ENCODE measurements at regions not wholly inside any gene's neighbourhood (a gene's known extent, or its start where the extent isn't known, plus 50 kb on each side); places are given as distances from the start of the nearest gene placed in this dataset.

DNA sequence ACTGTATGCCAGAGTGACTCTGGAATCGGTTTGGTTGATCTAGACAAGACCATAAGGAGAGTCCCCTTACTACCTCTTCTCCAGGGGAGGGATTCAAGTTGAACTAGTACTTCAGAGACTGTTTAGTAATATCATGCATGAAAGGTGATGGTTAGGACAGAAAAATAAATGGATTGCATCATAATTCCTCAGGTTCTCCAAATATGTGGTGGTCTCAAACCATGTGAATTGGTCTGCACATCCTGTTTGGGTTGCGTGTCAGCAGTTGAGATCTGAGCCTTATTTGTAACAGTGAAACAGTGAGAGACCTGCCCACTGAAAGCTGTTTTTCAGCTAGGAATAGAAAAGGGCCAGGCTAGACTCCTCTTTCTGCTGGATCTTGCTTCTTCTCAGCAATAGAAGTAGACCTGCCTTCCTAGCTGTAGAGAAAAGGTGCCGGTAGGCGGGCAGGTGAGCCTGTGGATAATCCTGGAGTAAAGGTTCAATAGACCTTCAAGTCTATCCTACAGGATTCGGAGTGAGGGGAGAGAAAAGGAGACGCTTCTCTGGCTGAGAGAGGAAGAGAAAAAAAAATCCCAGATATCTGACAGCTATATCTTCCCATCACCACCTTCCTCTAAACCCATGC lies 258.5 kb upstream of the E2F7 start:
- TF ChIP-seq POLR2AphosphoS5 (IDR thresholded peaks at IDR 0.05) (no peak), POLR2A (IDR thresholded peaks at IDR 0.05) (no peak)
- no peaks in the 10 kb centered on the region for H3K27me3 ChIP-seq (replicated peaks; ENCODE audit: insufficient read depth)
- intact Hi-C loops (cut with DNase I), result loop anchor here (2.0 to 10.0 kb wide), 3 partner anchors 171 to 361 kb away; partner anchors contain the start of gene E2F7
- H3K36me3 ChIP-seq, result no peaks in the 10 kb centered on the region
- H3K4me1 ChIP-seq (replicated peaks), result no peaks in the 10 kb centered on the region
- no peaks in the 10 kb centered on the region for H3K9me3 ChIP-seq
- DNase-seq (ENCODE audit: low spot score), result no peak
- H3K4me3 ChIP-seq, result no peak overlapping the region
- WGBS, result 71% methylated on average over 6 of the region's 6 CpGs
- no peak overlapping the region for H3K27ac ChIP-seq

DNA sequence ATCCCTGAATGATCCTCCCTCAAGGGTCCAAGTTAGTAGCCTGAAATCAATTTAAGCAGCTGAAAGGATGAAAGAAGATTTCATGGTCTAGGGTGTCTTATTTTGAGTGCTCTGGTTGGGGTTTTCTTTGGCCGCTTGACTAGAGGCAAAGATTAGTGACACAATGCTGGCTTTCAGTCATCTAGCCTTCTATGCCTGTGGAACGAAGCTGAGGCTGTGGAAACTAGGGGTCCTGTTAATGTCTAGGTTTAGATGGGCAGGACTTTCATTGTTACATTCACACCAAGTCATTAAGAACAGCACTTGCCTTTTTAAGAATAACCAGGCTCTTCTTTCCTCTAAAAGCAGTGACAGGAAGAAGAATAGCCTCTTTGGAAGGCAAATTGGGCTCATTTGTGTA lies 253.8 kb upstream of the E2F7 start:
- no peak overlapping the region for H3K27ac ChIP-seq
- H3K9me3 ChIP-seq, result no peaks in the 10 kb centered on the region
- TF ChIP-seq POLR2AphosphoS5 (IDR thresholded peaks at IDR 0.05), result no peak
- H3K4me3 ChIP-seq, result no peak overlapping the region
- no peaks in the 10 kb centered on the region for H3K27me3 ChIP-seq (replicated peaks; ENCODE audit: insufficient read depth)
- H3K4me1 ChIP-seq (replicated peaks), result no peaks in the 10 kb centered on the region
- intact Hi-C loops (cut with DNase I), result no loop called here
- 80% methylated on average over 2 of the region's 2 CpGs for WGBS
- no peak for DNase-seq (ENCODE audit: low spot score)
- H3K36me3 ChIP-seq, result no peaks in the 10 kb centered on the region

DNA sequence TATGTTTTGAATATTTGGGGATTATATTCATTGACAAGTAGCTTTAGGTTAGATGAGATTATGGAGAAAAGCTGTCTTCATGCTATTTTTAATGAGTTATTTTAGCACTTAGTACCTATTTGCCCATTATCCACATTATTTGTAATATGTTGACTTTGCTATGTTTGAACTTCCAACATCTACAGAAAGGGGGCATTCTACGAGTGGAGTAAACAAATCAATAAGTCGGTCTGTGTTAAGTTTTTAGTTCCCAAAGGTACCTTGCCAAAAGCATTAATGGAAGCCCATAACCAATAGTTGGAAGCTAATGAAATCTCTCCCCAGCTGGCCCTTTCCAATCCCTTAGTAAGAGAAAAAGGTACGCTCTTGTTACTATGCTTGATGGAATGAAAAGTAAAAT lies 250.0 kb upstream of the E2F7 start:
- no peaks in the 10 kb centered on the region for H3K36me3 ChIP-seq
- 64% methylated on average over 3 of the region's 3 CpGs for WGBS
- no peak overlapping the region for H3K27ac ChIP-seq
- no peaks in the 10 kb centered on the region for H3K4me1 ChIP-seq (replicated peaks)
- H3K9me3 ChIP-seq, result no peaks in the 10 kb centered on the region
- H3K4me3 ChIP-seq, result no peak overlapping the region
- intact Hi-C loops (cut with DNase I), result no loop called here
- TF ChIP-seq, protein P1, sequence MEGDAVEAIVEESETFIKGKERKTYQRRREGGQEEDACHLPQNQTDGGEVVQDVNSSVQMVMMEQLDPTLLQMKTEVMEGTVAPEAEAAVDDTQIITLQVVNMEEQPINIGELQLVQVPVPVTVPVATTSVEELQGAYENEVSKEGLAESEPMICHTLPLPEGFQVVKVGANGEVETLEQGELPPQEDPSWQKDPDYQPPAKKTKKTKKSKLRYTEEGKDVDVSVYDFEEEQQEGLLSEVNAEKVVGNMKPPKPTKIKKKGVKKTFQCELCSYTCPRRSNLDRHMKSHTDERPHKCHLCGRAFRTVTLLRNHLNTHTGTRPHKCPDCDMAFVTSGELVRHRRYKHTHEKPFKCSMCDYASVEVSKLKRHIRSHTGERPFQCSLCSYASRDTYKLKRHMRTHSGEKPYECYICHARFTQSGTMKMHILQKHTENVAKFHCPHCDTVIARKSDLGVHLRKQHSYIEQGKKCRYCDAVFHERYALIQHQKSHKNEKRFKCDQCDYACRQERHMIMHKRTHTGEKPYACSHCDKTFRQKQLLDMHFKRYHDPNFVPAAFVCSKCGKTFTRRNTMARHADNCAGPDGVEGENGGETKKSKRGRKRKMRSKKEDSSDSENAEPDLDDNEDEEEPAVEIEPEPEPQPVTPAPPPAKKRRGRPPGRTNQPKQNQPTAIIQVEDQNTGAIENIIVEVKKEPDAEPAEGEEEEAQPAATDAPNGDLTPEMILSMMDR (IDR thresholded peaks at IDR 0.05), result no peak
- no peak for TF ChIP-seq POLR2A (IDR thresholded peaks at IDR 0.05)
- H3K27me3 ChIP-seq (replicated peaks; ENCODE audit: insufficient read depth), result no peaks in the 10 kb centered on the region
- no peak for DNase-seq (ENCODE audit: low spot score)

DNA sequence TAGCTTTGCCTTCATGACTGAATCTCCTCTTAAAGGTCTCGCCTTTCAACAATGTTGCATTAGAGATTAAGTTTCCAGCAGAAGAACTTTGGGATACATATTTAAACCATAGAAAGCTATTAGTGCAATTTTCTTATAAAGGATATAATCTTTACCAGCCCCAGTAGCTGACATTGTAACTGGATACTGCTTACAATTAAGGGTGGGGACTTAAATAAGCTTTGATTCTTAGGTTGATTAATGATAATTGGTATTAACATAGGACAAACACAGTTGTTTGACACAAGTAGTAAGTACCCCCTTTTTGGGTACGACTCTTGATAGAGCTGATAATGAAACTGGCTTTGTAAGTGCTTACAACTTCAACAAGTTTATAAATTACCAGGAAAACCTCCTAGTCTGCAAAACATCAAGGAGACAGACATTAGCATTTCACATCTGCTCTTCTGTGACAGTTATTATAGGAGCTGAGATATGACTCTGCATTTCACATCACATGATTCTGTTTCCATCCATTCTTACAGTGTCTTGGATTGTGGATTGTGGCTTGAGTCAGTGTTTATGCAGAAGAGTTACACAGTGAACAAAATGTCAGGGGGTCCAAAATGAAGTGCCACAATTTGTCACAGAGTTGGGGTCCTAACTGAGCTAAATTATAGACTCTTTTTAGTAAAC lies 249.1 kb upstream of the E2F7 start:
- intact Hi-C loops (cut with DNase I), result no loop called here
- Histone ChIP-seq H3K27me3 (replicated peaks; ENCODE audit: insufficient read depth) (no peaks in the 10 kb centered on the region), H3K4me1 (replicated peaks) (no peaks in the 10 kb centered on the region), H3K9me3 (no peaks in the 10 kb centered on the region), H3K4me3 (no peak overlapping the region), H3K36me3 (no peaks in the 10 kb centered on the region), H3K27ac (no peak overlapping the region)
- WGBS, result 46% methylated on average over 2 of the region's 2 CpGs
- DNase-seq (ENCODE audit: low spot score), result no peak
- TF ChIP-seq POLR2AphosphoS5 (IDR thresholded peaks at IDR 0.05), result no peak
- TF ChIP-seq, protein P1 (IDR thresholded peaks at IDR 0.05), result no peak
- TF ChIP-seq POLR2A (IDR thresholded peaks at IDR 0.05), result no peak

DNA sequence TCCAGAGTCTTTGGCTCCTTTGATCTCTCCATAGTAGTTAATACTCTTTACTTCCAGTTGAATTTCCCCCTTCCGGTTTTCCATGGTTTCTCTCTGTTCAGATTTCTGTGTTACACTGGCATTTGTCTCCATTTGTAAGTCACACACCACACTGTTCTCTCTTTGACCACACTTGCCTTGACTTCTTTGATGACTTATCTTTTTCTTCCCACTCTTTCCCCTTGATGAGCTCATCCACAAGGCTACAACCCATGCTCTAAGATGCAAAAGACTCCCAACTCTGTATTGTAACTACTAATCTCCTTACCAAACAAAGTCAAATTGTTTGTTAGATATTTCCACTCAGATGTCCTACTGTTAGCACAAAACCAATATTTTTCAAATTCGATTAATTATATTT lies 242.7 kb upstream of the E2F7 start:
- 88% methylated on average over 2 of the region's 2 CpGs for WGBS
- TF ChIP-seq, protein P1 (IDR thresholded peaks at IDR 0.05), result no peak
- TF ChIP-seq POLR2A (IDR thresholded peaks at IDR 0.05) (no peak), POLR2AphosphoS5 (IDR thresholded peaks at IDR 0.05) (no peak)

DNA sequence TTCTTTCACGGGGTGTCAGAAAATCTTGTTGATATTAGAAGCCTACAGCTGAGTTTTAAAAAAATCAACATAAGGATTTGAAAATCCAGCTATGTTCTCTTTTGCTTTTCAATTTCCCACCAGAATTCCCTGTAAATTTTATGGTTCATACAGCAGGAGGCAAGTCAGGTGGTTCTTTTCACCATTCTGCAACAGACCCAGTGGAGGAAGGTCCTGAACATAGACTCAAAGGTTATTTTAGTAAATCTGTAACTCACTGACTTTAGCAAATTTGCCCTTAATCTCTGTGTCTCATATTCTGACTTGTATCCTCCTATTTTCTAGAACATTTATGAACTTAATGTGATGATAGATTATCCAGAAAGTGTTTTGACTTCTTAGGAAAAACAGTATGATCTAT lies 235.4 kb upstream of the E2F7 start:
- Histone ChIP-seq H3K36me3 (no peaks in the 10 kb centered on the region), H3K9me3 (no peaks in the 10 kb centered on the region), H3K4me3 (no peak overlapping the region), H3K4me1 (replicated peaks) (no peaks in the 10 kb centered on the region), H3K27me3 (replicated peaks; ENCODE audit: insufficient read depth) (no peaks in the 10 kb centered on the region), H3K27ac (no peak overlapping the region)
- intact Hi-C loops (cut with DNase I), result no loop called here
- TF ChIP-seq, protein P1 (IDR thresholded peaks at IDR 0.05), result no peak
- no peak for TF ChIP-seq POLR2A (IDR thresholded peaks at IDR 0.05)
- no peak for TF ChIP-seq POLR2AphosphoS5 (IDR thresholded peaks at IDR 0.05)
- no peak for DNase-seq (ENCODE audit: low spot score)
- 29% methylated on average over 1 of the region's 1 CpG for WGBS

More for the DNA sequence above, 242.7 kb upstream of the E2F7 start:
- Histone ChIP-seq H3K36me3 (no peaks in the 10 kb centered on the region), H3K4me3 (no peak overlapping the region), H3K27me3 (replicated peaks; ENCODE audit: insufficient read depth) (no peaks in the 10 kb centered on the region), H3K4me1 (replicated peaks) (no peaks in the 10 kb centered on the region), H3K9me3 (no peaks in the 10 kb centered on the region), H3K27ac (no peak overlapping the region)
- intact Hi-C loops (cut with DNase I), result no loop called here
- DNase-seq (ENCODE audit: low spot score), result no peak
